Uterus (tissue), 2 donors: ENCODE measurements at regions not wholly inside any gene's neighbourhood (a gene's known extent, or its start where the extent isn't known, plus 50 kb on each side); places are given as distances from the start of the nearest gene placed in this dataset.
"Not testable (repeated sequence)": the region's sequence is repeated elsewhere in the genome, so short reads cannot be mapped to it uniquely, and the experiment has no call there.

Experiments
- CTCF ChIP-seq, 4 experiments: fragments of 200-600 bp in 2 of 4; fragments of 450-650 bp in 2 of 4; sonication (generic) in 2 of 4; IDR thresholded peaks; one replicate each; pipeline ENCODE4 v1.5.1; 2016 to 2019; ENCODE audit warnings: antibody characterized with exemption in 4 of 4, mild to moderate bottlenecking in 2 of 4, moderate library complexity in 1 of 4
- POLR2A ChIP-seq, 2 donors: fragments of 450-650 bp; IDR thresholded peaks; one replicate each; pipeline ENCODE4 v1.6.1; 2016; ENCODE audit warnings: antibody characterized with exemption in 2 of 2, mild to moderate bottlenecking in 1 of 2, moderate library complexity in 1 of 2

DNA sequence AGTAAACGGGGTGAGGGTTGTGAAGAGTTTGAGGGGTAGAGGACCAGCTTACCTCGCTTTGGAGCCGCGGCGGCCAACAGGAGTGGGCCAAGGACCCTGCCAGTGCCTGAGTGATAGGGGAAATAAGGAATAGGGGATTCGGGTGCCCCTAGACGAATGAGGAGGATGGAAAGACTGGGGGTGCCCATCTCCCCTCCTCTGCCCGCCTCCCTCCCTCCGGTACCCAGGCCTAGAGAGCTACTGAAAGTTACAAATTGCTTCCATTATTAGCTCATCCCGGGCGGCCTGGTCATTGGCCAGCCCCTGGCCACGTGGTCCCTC is 63.1 kb downstream of the SMUG1 start:
- TF ChIP-seq CTCF, POLR2A (IDR thresholded peaks at IDR 0.05): not testable (repeated sequence)
